CD8-positive, alpha-beta memory T cell (primary cell): ENCODE measurements at regions not wholly inside any gene's neighbourhood (a gene's known extent, or its start where the extent isn't known, plus 50 kb on each side); places are given as distances from the start of the nearest gene placed in this dataset.
"Not testable (repeated sequence)": the region's sequence is repeated elsewhere in the genome, so short reads cannot be mapped to it uniquely, and the experiment has no call there.

Source experiments
- CTCF ChIA-PET: fragments of 350-600 bp; sonication (Branson Sonifier 250); formaldehyde crosslinking; loops from one replicate; lab custom pipeline; 2021; ENCODE audit warnings: antibody characterized with exemption; lab: Charles Lee
- POLR2A ChIA-PET: fragments of 350-600 bp; sonication (Branson Sonifier 250); formaldehyde crosslinking; loops from one replicate; lab custom pipeline; 2021; ENCODE audit warnings: antibody characterized with exemption; lab: Charles Lee
- DNase-seq, 5 donors: peaks; one replicate each; pipeline versions ENCODE4 v3.0.0 to v3.0.0-alpha.2; 2020 to 2022; ENCODE audit warnings: mixed read lengths in 1 of 5
- H3K27ac ChIP-seq: one replicate; pipeline ENCODE4 v1.7.0; 2013; ENCODE audit warnings: low read depth, mild to moderate bottlenecking, low read length, moderate library complexity
- H3K27me3 ChIP-seq: 2 replicates; pipeline ENCODE4 v1.7.0; 2013; ENCODE audit warnings: low read length, mild to moderate bottlenecking; ENCODE audit not compliant: insufficient read depth, poor library complexity, severe bottlenecking
- H3K36me3 ChIP-seq: 2 replicates; pipeline ENCODE4 v1.7.0; 2013; ENCODE audit warnings: mild to moderate bottlenecking, low read length, moderate library complexity; ENCODE audit not compliant: insufficient read depth
- H3K4me1 ChIP-seq: 2 replicates; pipeline ENCODE4 v1.7.0; 2013; ENCODE audit warnings: mild to moderate bottlenecking, low read length, moderate library complexity; ENCODE audit not compliant: insufficient read depth
- H3K4me3 ChIP-seq: 2 replicates; pipeline ENCODE4 v1.7.0; 2013; ENCODE audit warnings: mild to moderate bottlenecking, low read length
- H3K9me3 ChIP-seq: 2 replicates; pipeline ENCODE4 v1.7.0; 2013; ENCODE audit warnings: mild to moderate bottlenecking, low read length
- H3K27ac Mint-ChIP-seq, 8 donors: one replicate each; pipeline ENCODE4 v1.8.0; 2020 to 2021; ENCODE audit warnings: mixed read lengths in 8 of 8, mild to moderate bottlenecking in 6 of 8, inconsistent platforms in 3 of 8, moderate library complexity in 3 of 8
- H3K27me3 Mint-ChIP-seq, 2 donors: one replicate each; pipeline ENCODE4 v1.8.0; 2020 to 2021; ENCODE audit warnings: mixed read lengths in 2 of 2, mild to moderate bottlenecking in 1 of 2, moderate library complexity in 1 of 2
- H3K36me3 Mint-ChIP-seq, 3 donors: one replicate each; pipeline ENCODE4 v1.8.0; 2020 to 2021; ENCODE audit warnings: mixed read lengths in 3 of 3, inconsistent platforms in 1 of 3, mild to moderate bottlenecking in 1 of 3
- H3K4me1 Mint-ChIP-seq, 3 donors: one replicate each; pipeline ENCODE4 v1.8.0; 2020 to 2021; ENCODE audit warnings: mixed read lengths in 3 of 3, inconsistent platforms in 1 of 3, mild to moderate bottlenecking in 1 of 3
- H3K4me3 Mint-ChIP-seq, 7 donors: one replicate each; pipeline ENCODE4 v1.8.0; 2020 to 2021; ENCODE audit warnings: mixed read lengths in 7 of 7, mild to moderate bottlenecking in 6 of 7, moderate library complexity in 4 of 7, inconsistent platforms in 2 of 7
- H3K9me3 Mint-ChIP-seq, 5 donors: one replicate each; pipeline ENCODE4 v1.8.0; 2020 to 2022; ENCODE audit warnings: mixed read lengths in 5 of 5, mild to moderate bottlenecking in 3 of 5, moderate library complexity in 2 of 5, inconsistent platforms in 1 of 5

GRCh38 chr6:112401083-112401482, 54.0 kb downstream of the RFPL4B start:
- peaks cover 0 to 1% (median 0%) of the 10 kb centered on the region in 5 donors for H3K9me3 Mint-ChIP-seq
- ChIA-PET POLR2A (no interaction called here), CTCF (no interaction called here)
- H3K4me1 Mint-ChIP-seq = no peaks in the 10 kb centered on the region
- Histone ChIP-seq H3K36me3 (no peaks in the 10 kb centered on the region), H3K4me3 (no peak overlapping the region), H3K27me3 (no peaks in the 10 kb centered on the region), H3K4me1 (no peaks in the 10 kb centered on the region), H3K9me3 (no peaks in the 10 kb centered on the region), H3K27ac (no peak overlapping the region)
- H3K36me3 Mint-ChIP-seq = no peaks in the 10 kb centered on the region
- peak overlapping the region in 1 of 8 donors; percentile 9 for H3K27ac Mint-ChIP-seq
- peaks cover 7 to 14% of the 10 kb centered on the region in 2 donors for H3K27me3 Mint-ChIP-seq
- no peak overlapping the region for H3K4me3 Mint-ChIP-seq
- no peak for DNase-seq

GRCh38 chr6:112407101-112407590, 60.0 kb downstream of the RFPL4B start:
- peaks cover 6 to 10% of the 10 kb centered on the region in 2 donors for H3K27me3 Mint-ChIP-seq
- Histone ChIP-seq H3K27me3 (no peaks in the 10 kb centered on the region), H3K36me3 (no peaks in the 10 kb centered on the region), H3K4me3 (no peak overlapping the region), H3K9me3 (no peaks in the 10 kb centered on the region), H3K27ac (no peak overlapping the region), H3K4me1 (no peaks in the 10 kb centered on the region)
- H3K27ac Mint-ChIP-seq = peak overlapping the region in 1 of 8 donors; percentile 4
- H3K4me1 Mint-ChIP-seq = no peaks in the 10 kb centered on the region
- H3K36me3 Mint-ChIP-seq = no peaks in the 10 kb centered on the region
- DNase-seq = no peak
- ChIA-PET POLR2A (no interaction called here), CTCF (no interaction called here)
- no peak overlapping the region for H3K4me3 Mint-ChIP-seq
- peaks cover 0 to 2% (median 0%) of the 10 kb centered on the region in 5 donors for H3K9me3 Mint-ChIP-seq

DNA sequence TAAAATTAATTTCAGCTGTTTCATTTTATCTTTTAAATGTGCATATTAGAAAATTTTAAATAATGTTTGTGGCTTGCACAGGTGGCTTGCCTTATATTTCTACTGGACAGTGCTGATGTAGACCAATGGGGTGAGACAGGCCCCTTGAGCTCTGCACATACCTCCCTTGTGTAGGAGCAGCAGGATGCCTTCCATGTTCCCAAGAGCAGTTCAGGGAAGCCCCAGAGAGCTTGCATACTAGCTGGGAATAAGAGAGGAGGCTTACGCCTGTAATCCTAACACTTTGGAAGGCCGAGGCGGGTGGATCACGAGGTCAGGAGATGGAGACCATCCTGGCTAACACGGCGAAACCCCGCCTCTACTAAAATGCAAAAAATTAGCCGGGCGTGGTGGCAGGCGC, 61.4 kb downstream of the RFPL4B start:
- H3K4me1 ChIP-seq = no peaks in the 10 kb centered on the region
- Mint-ChIP-seq H3K9me3 (peaks cover 0 to 2% (median 0%) of the 10 kb centered on the region in 5 donors), H3K36me3 (no peaks in the 10 kb centered on the region), H3K4me3 (no peak overlapping the region), H3K27me3 (peaks cover 3 to 10% of the 10 kb centered on the region in 2 donors), H3K4me1 (no peaks in the 10 kb centered on the region), H3K27ac (no peak overlapping the region)
- H3K4me3 ChIP-seq = no peak overlapping the region
- H3K36me3 ChIP-seq = no peaks in the 10 kb centered on the region
- ChIA-PET POLR2A (no interaction called here), CTCF (no interaction called here)
- H3K9me3 ChIP-seq = no peaks in the 10 kb centered on the region
- H3K27ac ChIP-seq = no peak overlapping the region
- no peak for DNase-seq
- H3K27me3 ChIP-seq = no peaks in the 10 kb centered on the region

DNA sequence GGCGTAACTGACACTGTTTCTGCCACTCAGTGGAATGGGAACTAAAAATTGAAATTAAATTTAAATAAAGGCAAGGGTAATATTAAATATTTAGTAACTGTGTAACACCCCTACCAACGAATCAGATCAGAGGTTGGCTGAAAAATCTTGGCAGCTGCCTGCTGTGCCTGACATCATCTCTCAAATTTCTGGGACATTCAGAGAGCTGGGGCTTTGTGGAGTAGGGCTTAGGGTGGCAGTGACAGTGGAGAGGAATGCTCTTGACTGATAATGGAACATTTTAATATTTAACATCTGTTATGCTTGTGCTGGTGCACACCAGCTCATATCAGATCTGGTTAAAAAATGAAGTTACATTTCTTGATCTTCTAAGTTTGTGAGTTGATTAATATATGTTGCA, 62.2 kb downstream of the RFPL4B start:
- Histone ChIP-seq H3K4me1 (no peaks in the 10 kb centered on the region), H3K9me3 (no peaks in the 10 kb centered on the region), H3K27me3 (no peaks in the 10 kb centered on the region), H3K4me3 (no peak overlapping the region), H3K36me3 (no peaks in the 10 kb centered on the region), H3K27ac (no peak overlapping the region)
- Mint-ChIP-seq H3K36me3 (no peaks in the 10 kb centered on the region), H3K9me3 (peaks cover 0 to 2% (median 0%) of the 10 kb centered on the region in 5 donors), H3K27me3 (peaks cover 3 to 18% of the 10 kb centered on the region in 2 donors), H3K4me1 (no peaks in the 10 kb centered on the region), H3K27ac (no peak overlapping the region), H3K4me3 (no peak overlapping the region)
- DNase-seq = no peak
- ChIA-PET POLR2A (no interaction called here), CTCF (no interaction called here)

- Mint-ChIP-seq H3K27ac (no peak overlapping the region), H3K4me1 (no peaks in the 10 kb centered on the region), H3K27me3 (peaks cover 0 to 17% of the 10 kb centered on the region in 2 donors), H3K36me3 (no peaks in the 10 kb centered on the region), H3K9me3 (peaks cover 0 to 5% (median 0%) of the 10 kb centered on the region in 5 donors), H3K4me3 (no peak overlapping the region)
- H3K9me3 ChIP-seq = no peaks in the 10 kb centered on the region
- no peak overlapping the region for H3K4me3 ChIP-seq
- no peak overlapping the region for H3K27ac ChIP-seq
- no peak for DNase-seq
- no peaks in the 10 kb centered on the region for H3K36me3 ChIP-seq
- H3K27me3 ChIP-seq = no peaks in the 10 kb centered on the region
- H3K4me1 ChIP-seq = no peaks in the 10 kb centered on the region
- CTCF ChIA-PET = no interaction called here
- POLR2A ChIA-PET = no interaction called here
These were observed 66.7 kb downstream of the RFPL4B start for GRCh38 chr6:112413780-112414179.

DNA sequence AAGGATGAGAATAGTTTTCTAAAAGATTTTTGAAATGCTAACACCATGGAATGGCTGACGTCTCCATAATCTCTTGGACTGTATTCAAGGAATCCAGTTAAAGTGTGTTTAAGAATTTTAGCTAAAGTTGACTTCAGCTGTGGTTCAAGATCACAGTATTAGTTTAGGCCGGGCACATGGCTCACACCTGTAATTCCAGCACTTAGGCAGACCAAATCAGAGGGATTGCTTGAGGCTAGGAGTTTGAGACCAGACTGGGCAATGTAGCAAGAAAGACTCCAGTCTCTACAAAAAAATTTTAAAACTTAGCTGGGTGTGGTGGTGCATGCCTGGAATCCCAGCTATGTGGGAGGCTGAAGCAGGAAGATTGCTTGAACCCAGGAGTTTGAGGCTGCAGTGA, 68.2 kb downstream of the RFPL4B start:
- ChIA-PET POLR2A (no interaction called here), CTCF (no interaction called here)
- Mint-ChIP-seq H3K27ac (no peak overlapping the region), H3K4me3 (no peak overlapping the region), H3K27me3 (peaks cover 0 to 17% of the 10 kb centered on the region in 2 donors), H3K36me3 (no peaks in the 10 kb centered on the region), H3K9me3 (peaks cover 0 to 5% (median 0%) of the 10 kb centered on the region in 5 donors), H3K4me1 (no peaks in the 10 kb centered on the region)
- no peaks in the 10 kb centered on the region for H3K27me3 ChIP-seq
- no peaks in the 10 kb centered on the region for H3K4me1 ChIP-seq
- H3K36me3 ChIP-seq = no peaks in the 10 kb centered on the region
- no peak overlapping the region for H3K27ac ChIP-seq
- H3K4me3 ChIP-seq = no peak overlapping the region
- no peak for DNase-seq
- no peaks in the 10 kb centered on the region for H3K9me3 ChIP-seq

- Mint-ChIP-seq H3K36me3 (no peaks in the 10 kb centered on the region), H3K4me3 (no peak overlapping the region), H3K4me1 (no peaks in the 10 kb centered on the region), H3K9me3 (peaks cover 0 to 5% (median 0%) of the 10 kb centered on the region in 5 donors), H3K27me3 (peaks cover under 1 to 24% of the 10 kb centered on the region in 2 donors), H3K27ac (no peak overlapping the region)
- CTCF ChIA-PET = no interaction called here
- no peak overlapping the region for H3K4me3 ChIP-seq
- POLR2A ChIA-PET = no interaction called here
- no peaks in the 10 kb centered on the region for H3K36me3 ChIP-seq
- no peaks in the 10 kb centered on the region for H3K27me3 ChIP-seq
- H3K9me3 ChIP-seq = no peaks in the 10 kb centered on the region
- no peak for DNase-seq
- no peaks in the 10 kb centered on the region for H3K4me1 ChIP-seq
- H3K27ac ChIP-seq = no peak overlapping the region
These were observed 69.7 kb downstream of the RFPL4B start for GRCh38 chr6:112416866-112417265.

GRCh38 chr6:112427011-112427410, 79.9 kb downstream of the RFPL4B start:
- H3K27me3 ChIP-seq, H3K36me3 Mint-ChIP-seq, H3K4me3 ChIP-seq, H3K9me3 ChIP-seq, H3K36me3 ChIP-seq, H3K27me3 Mint-ChIP-seq, H3K27ac Mint-ChIP-seq, DNase-seq, H3K4me1 Mint-ChIP-seq, POLR2A ChIA-PET, H3K4me1 ChIP-seq, CTCF ChIA-PET, H3K4me3 Mint-ChIP-seq, H3K27ac ChIP-seq: not testable (repeated sequence)
- H3K9me3 Mint-ChIP-seq = peaks cover 0 to 15% (median 7%) of the 10 kb centered on the region in 5 donors

- Histone ChIP-seq H3K27me3 (no peaks in the 10 kb centered on the region), H3K9me3 (no peaks in the 10 kb centered on the region), H3K36me3 (no peaks in the 10 kb centered on the region), H3K4me1 (no peaks in the 10 kb centered on the region), H3K27ac (no peak overlapping the region), H3K4me3 (no peak overlapping the region)
- Mint-ChIP-seq H3K27me3 (no peaks in the 10 kb centered on the region), H3K36me3 (no peaks in the 10 kb centered on the region), H3K9me3 (peaks cover 0 to 13% (median 7%) of the 10 kb centered on the region in 5 donors), H3K27ac (no peak overlapping the region), H3K4me1 (no peaks in the 10 kb centered on the region), H3K4me3 (no peak overlapping the region)
- POLR2A ChIA-PET = no interaction called here
- CTCF ChIA-PET = no interaction called here
- no peak for DNase-seq
These were observed 80.4 kb downstream of the RFPL4B start for GRCh38 chr6:112427499-112427898.
